NCI-H1694 treated with DMSO at 0.1 percent for 48 hours (cell line): ENCODE measurements at regions not wholly inside any gene's neighbourhood (a gene's known extent, or its start where the extent isn't known, plus 50 kb on each side); places are given as distances from the start of the nearest gene placed in this dataset.

Experiments
- DNase-seq: peaks from one replicate; lab custom pipeline; 2025; lab: John Stamatoyannopoulos, UW

- no peak for DNase-seq
Observed at GRCh38 chr6:56345376-56345995, 98.1 kb upstream of the COL21A1 start.

- no peak for DNase-seq
Observed at GRCh38 chr6:56343295-56343694, 95.9 kb upstream of the COL21A1 start.

- no peak for DNase-seq
Observed at GRCh38 chr6:56339524-56339923, 92.1 kb upstream of the COL21A1 start.

GRCh38 chr6:56335726-56336125 is 88.3 kb upstream of the COL21A1 start:
- DNase-seq: no peak

GRCh38 chr6:56334937-56335336 is 87.6 kb upstream of the COL21A1 start:
- DNase-seq: no peak

- DNase-seq: no peak
Observed at GRCh38 chr6:56329271-56330050, 82.1 kb upstream of the COL21A1 start.

- no peak for DNase-seq
Observed at GRCh38 chr6:56328728-56329090, 81.3 kb upstream of the COL21A1 start.

- no peak for DNase-seq
Observed at GRCh38 chr6:56327946-56328727, 80.8 kb upstream of the COL21A1 start.

GRCh38 chr6:56324396-56324795 is 77.0 kb upstream of the COL21A1 start:
- no peak for DNase-seq

GRCh38 chr6:56318851-56319250 is 71.5 kb upstream of the COL21A1 start:
- DNase-seq: no peak

- no peak for DNase-seq
Observed at GRCh38 chr6:56314683-56315523, 67.5 kb upstream of the COL21A1 start.

- no peak for DNase-seq
Observed at GRCh38 chr6:56311533-56312448, 64.4 kb upstream of the COL21A1 start.

GRCh38 chr6:56311061-56311460 is 63.7 kb upstream of the COL21A1 start:
- DNase-seq: no peak

GRCh38 chr6:56310241-56310640 is 62.9 kb upstream of the COL21A1 start:
- DNase-seq: no peak

- DNase-seq: no peak
Observed at GRCh38 chr6:56299916-56300315, 52.5 kb upstream of the COL21A1 start.

- DNase-seq: no peak
Observed at GRCh38 chr6:56297022-56297989, 49.9 kb upstream of the COL21A1 start.
